Osteoblast (primary cell): ENCODE measurements at regions not wholly inside any gene's neighbourhood (a gene's known extent, or its start where the extent isn't known, plus 50 kb on each side); places are given as distances from the start of the nearest gene placed in this dataset.

Source experiments
- DNase-seq: peaks from one replicate; pipeline ENCODE4 v3.0.0; 2011; ENCODE audit warnings: low spot score, mixed read lengths; ENCODE audit not compliant: insufficient read length; ENCODE audit errors: missing footprints
- H2AFZ ChIP-seq: 2 replicates; pipeline ENCODE4 v1.6.0; 2011; ENCODE audit warnings: mild to moderate bottlenecking, low read length
- H3K27ac ChIP-seq: 2 replicates; pipeline ENCODE4 v1.5.1; 2011; ENCODE audit warnings: mild to moderate bottlenecking, low read depth, low read length, moderate library complexity
- H3K27me3 ChIP-seq: 2 replicates; pipeline ENCODE4 v1.6.0; 2012; ENCODE audit warnings: mild to moderate bottlenecking, control low read depth, inconsistent platforms, low read length, moderate library complexity; ENCODE audit not compliant: insufficient read depth
- H3K36me3 ChIP-seq: 2 replicates; pipeline ENCODE4 v1.5.1; 2011; ENCODE audit warnings: mild to moderate bottlenecking, low read length, control low read depth, moderate library complexity; ENCODE audit not compliant: insufficient read depth
- H3K4me1 ChIP-seq: 2 replicates; pipeline ENCODE4 v1.5.1; 2011; ENCODE audit warnings: mild to moderate bottlenecking, low read length, control low read depth, moderate library complexity; ENCODE audit not compliant: insufficient read depth
- H3K4me2 ChIP-seq: 2 replicates; pipeline ENCODE4 v1.6.0; 2011; ENCODE audit warnings: mild to moderate bottlenecking, low read length; ENCODE audit not compliant: insufficient read depth
- H3K4me3 ChIP-seq: fragments of 200-600 bp; sonication (generic); 3 replicates; pipeline ENCODE4 v1.5.1; 2012; ENCODE audit warnings: mild to moderate bottlenecking, low read length, inconsistent platforms; ENCODE audit not compliant: insufficient read depth
- H3K79me2 ChIP-seq: 2 replicates; pipeline ENCODE4 v1.6.0; 2012; ENCODE audit warnings: mild to moderate bottlenecking, low read length, control low read depth, inconsistent platforms; ENCODE audit not compliant: insufficient read depth
- H3K9me3 ChIP-seq: 2 replicates; pipeline ENCODE4 v1.5.1; 2011; ENCODE audit warnings: low read depth, low read length, control low read depth
- H4K20me1 ChIP-seq: 2 replicates; pipeline ENCODE4 v1.6.0; 2012; ENCODE audit warnings: mild to moderate bottlenecking, low read length, control low read depth; ENCODE audit not compliant: insufficient read depth
- TF ChIP-seq, protein P1 (sequence below): IDR thresholded peaks from 2 replicates; pipeline ENCODE4 v1.5.1; 2011; ENCODE audit warnings: mild to moderate bottlenecking, low read depth, low read length, moderate library complexity; ENCODE audit errors: extremely low read depth

- TF ChIP-seq, protein P1, sequence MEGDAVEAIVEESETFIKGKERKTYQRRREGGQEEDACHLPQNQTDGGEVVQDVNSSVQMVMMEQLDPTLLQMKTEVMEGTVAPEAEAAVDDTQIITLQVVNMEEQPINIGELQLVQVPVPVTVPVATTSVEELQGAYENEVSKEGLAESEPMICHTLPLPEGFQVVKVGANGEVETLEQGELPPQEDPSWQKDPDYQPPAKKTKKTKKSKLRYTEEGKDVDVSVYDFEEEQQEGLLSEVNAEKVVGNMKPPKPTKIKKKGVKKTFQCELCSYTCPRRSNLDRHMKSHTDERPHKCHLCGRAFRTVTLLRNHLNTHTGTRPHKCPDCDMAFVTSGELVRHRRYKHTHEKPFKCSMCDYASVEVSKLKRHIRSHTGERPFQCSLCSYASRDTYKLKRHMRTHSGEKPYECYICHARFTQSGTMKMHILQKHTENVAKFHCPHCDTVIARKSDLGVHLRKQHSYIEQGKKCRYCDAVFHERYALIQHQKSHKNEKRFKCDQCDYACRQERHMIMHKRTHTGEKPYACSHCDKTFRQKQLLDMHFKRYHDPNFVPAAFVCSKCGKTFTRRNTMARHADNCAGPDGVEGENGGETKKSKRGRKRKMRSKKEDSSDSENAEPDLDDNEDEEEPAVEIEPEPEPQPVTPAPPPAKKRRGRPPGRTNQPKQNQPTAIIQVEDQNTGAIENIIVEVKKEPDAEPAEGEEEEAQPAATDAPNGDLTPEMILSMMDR, result no peak
Observed at GRCh38 chr10:107473225-107473624, 308.7 kb upstream of the SORCS1 start.

GRCh38 chr10:107471911-107472310, 307.4 kb upstream of the SORCS1 start:
- TF ChIP-seq, protein P1, result no peak
- no peaks in the 10 kb centered on the region for H3K27me3 ChIP-seq
- H4K20me1 ChIP-seq, result no peaks in the 10 kb centered on the region
- no peaks in the 10 kb centered on the region for H3K79me2 ChIP-seq
- H3K36me3 ChIP-seq, result no peaks in the 10 kb centered on the region
- H2AFZ ChIP-seq, result no peak overlapping the region
- no peak overlapping the region for H3K4me3 ChIP-seq
- no peak overlapping the region for H3K27ac ChIP-seq
- H3K4me1 ChIP-seq, result no peaks in the 10 kb centered on the region
- no peaks in the 10 kb centered on the region for H3K9me3 ChIP-seq
- H3K4me2 ChIP-seq, result no peak overlapping the region
- DNase-seq, result no peak

More at GRCh38 chr10:107473225-107473624, 308.7 kb upstream of the SORCS1 start:
- Histone ChIP-seq H3K27me3 (no peaks in the 10 kb centered on the region), H3K9me3 (no peaks in the 10 kb centered on the region), H3K79me2 (no peaks in the 10 kb centered on the region), H3K27ac (no peak overlapping the region), H4K20me1 (no peaks in the 10 kb centered on the region), H2AFZ (no peak overlapping the region), H3K4me1 (no peaks in the 10 kb centered on the region), H3K4me3 (no peak overlapping the region), H3K36me3 (no peaks in the 10 kb centered on the region), H3K4me2 (no peak overlapping the region)
- DNase-seq, result no peak

DNA sequence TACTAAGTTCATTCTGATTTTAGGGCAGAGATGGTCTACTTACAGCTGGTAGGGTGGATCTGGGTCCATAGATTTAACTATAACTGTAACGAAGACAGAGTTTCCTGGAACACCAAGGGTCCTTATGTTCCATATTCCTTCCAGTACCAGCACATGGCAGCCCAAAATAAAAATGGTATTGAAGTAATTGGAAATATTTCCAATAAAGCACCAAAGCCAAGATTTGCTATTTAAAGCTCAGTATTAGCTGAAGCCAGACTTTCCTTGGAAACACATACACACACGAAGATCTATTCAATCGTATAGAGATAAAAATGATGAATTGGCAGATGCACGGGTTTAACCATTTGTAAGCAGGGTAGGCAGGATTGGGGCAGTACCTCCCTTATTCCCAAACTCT, 289.1 kb upstream of the SORCS1 start:
- TF ChIP-seq, protein P1, result no peak
- no peaks in the 10 kb centered on the region for H4K20me1 ChIP-seq
- no peak overlapping the region for H3K4me3 ChIP-seq

GRCh38 chr10:107451047-107451446, 286.5 kb upstream of the SORCS1 start:
- H3K27me3 ChIP-seq, result no peaks in the 10 kb centered on the region
- H3K4me1 ChIP-seq, result no peaks in the 10 kb centered on the region
- H3K79me2 ChIP-seq, result no peaks in the 10 kb centered on the region
- H3K9me3 ChIP-seq, result peaks cover 2% of the 10 kb centered on the region
- H3K27ac ChIP-seq, result no peak overlapping the region
- TF ChIP-seq, protein P1, result no peak
- H3K4me2 ChIP-seq, result no peak overlapping the region
- H4K20me1 ChIP-seq, result no peaks in the 10 kb centered on the region
- H3K36me3 ChIP-seq, result no peaks in the 10 kb centered on the region
- DNase-seq, result no peak
- no peak overlapping the region for H2AFZ ChIP-seq
- H3K4me3 ChIP-seq, result no peak overlapping the region

More for the DNA sequence above, 289.1 kb upstream of the SORCS1 start:
- no peak overlapping the region for H2AFZ ChIP-seq
- H3K4me2 ChIP-seq, result no peak overlapping the region
- H3K9me3 ChIP-seq, result peaks cover 2% of the 10 kb centered on the region
- no peak overlapping the region for H3K27ac ChIP-seq
- no peak for DNase-seq
- no peaks in the 10 kb centered on the region for H3K27me3 ChIP-seq
- no peaks in the 10 kb centered on the region for H3K4me1 ChIP-seq
- H3K36me3 ChIP-seq, result no peaks in the 10 kb centered on the region
- H3K79me2 ChIP-seq, result no peaks in the 10 kb centered on the region
